Trophoblast cell (in vitro differentiated cells and primary cell): ENCODE measurements at regions not wholly inside any gene's neighbourhood (a gene's known extent, or its start where the extent isn't known, plus 50 kb on each side); places are given as distances from the start of the nearest gene placed in this dataset.

Experiments
- DNase-seq, 2 donors: peaks; one replicate each; pipeline ENCODE4 v3.0.0-alpha.2; 2016
- H2AFZ ChIP-seq: 2 replicates; pipeline ENCODE4 v1.6.1; 2013; ENCODE audit warnings: low read length, moderate library complexity, mild to moderate bottlenecking; ENCODE audit not compliant: insufficient read depth, poor library complexity
- H2AK5ac ChIP-seq: 2 replicates; pipeline ENCODE4 v1.6.1; 2013; ENCODE audit warnings: mild to moderate bottlenecking, low read length
- H2BK120ac ChIP-seq: 2 replicates; pipeline ENCODE4 v1.6.1; 2013; ENCODE audit warnings: low read length, mild to moderate bottlenecking, moderate library complexity; ENCODE audit not compliant: insufficient read depth, poor library complexity
- H2BK12ac ChIP-seq: 2 replicates; pipeline ENCODE4 v1.6.1; 2013; ENCODE audit warnings: mild to moderate bottlenecking, low read length, moderate library complexity
- H2BK5ac ChIP-seq: 2 replicates; pipeline ENCODE4 v1.6.1; 2013; ENCODE audit warnings: low read length, low read depth, moderate library complexity, mild to moderate bottlenecking; ENCODE audit not compliant: poor library complexity
- H3K14ac ChIP-seq: 2 replicates; pipeline ENCODE4 v1.6.1; 2013; ENCODE audit warnings: mild to moderate bottlenecking, low read length
- H3K18ac ChIP-seq: 2 replicates; pipeline ENCODE4 v1.6.1; 2013; ENCODE audit warnings: mild to moderate bottlenecking, low read length
- H3K23ac ChIP-seq: 2 replicates; pipeline ENCODE4 v1.6.1; 2013; ENCODE audit warnings: low read length
- H3K27ac ChIP-seq: 2 replicates; pipeline ENCODE4 v1.5.1; 2013; ENCODE audit warnings: low read depth, mild to moderate bottlenecking, inconsistent platforms, low read length, moderate library complexity
- H3K27me3 ChIP-seq: 2 replicates; pipeline ENCODE4 v1.6.1; 2013; ENCODE audit warnings: inconsistent platforms, mild to moderate bottlenecking, low read length, moderate library complexity; ENCODE audit not compliant: insufficient read depth
- H3K36me3 ChIP-seq, 2 experiments: 1 replicate in 1 of 2; 2 replicates in 1 of 2; pipeline ENCODE4 v1.6.1; 2013; ENCODE audit warnings: low read length in 2 of 2, mild to moderate bottlenecking in 2 of 2, moderate library complexity in 1 of 2; ENCODE audit not compliant: insufficient read depth in 2 of 2, control insufficient read depth in 1 of 2
- H3K4ac ChIP-seq: 2 replicates; pipeline ENCODE4 v1.6.1; 2013; ENCODE audit warnings: low read depth, mild to moderate bottlenecking, low read length, moderate library complexity
- H3K4me1 ChIP-seq, 2 experiments: 1 replicate in 1 of 2; 2 replicates in 1 of 2; pipeline ENCODE4 v1.6.1; 2013; ENCODE audit warnings: low read length in 2 of 2, mild to moderate bottlenecking in 2 of 2, moderate library complexity in 1 of 2; ENCODE audit not compliant: insufficient read depth in 2 of 2, control insufficient read depth in 1 of 2
- H3K4me2 ChIP-seq: 2 replicates; pipeline ENCODE4 v1.6.1; 2013; ENCODE audit warnings: inconsistent platforms, mild to moderate bottlenecking, low read length, moderate library complexity
- H3K4me3 ChIP-seq: 2 replicates; pipeline ENCODE4 v1.5.1; 2013; ENCODE audit warnings: mild to moderate bottlenecking, low read depth, low read length, inconsistent platforms
- H3K79me1 ChIP-seq: one replicate; pipeline ENCODE4 v1.6.1; 2013; ENCODE audit warnings: low read length
- H3K79me2 ChIP-seq: 2 replicates; pipeline ENCODE4 v1.6.1; 2013; ENCODE audit warnings: low read length, mild to moderate bottlenecking; ENCODE audit not compliant: control insufficient read depth, insufficient read depth, poor library complexity
- H3K9ac ChIP-seq: 2 replicates; pipeline ENCODE4 v1.6.1; 2013; ENCODE audit warnings: mild to moderate bottlenecking, low read length
- H3K9me3 ChIP-seq: 2 replicates; pipeline ENCODE4 v1.6.1; 2013; ENCODE audit warnings: low read depth, mild to moderate bottlenecking, control low read depth, inconsistent platforms, low read length; ENCODE audit not compliant: insufficient read depth
- H4K12ac ChIP-seq: 2 replicates; pipeline ENCODE4 v1.6.1; 2013; ENCODE audit warnings: low read depth, mild to moderate bottlenecking, low read length, moderate library complexity
- H4K8ac ChIP-seq: 2 replicates; pipeline ENCODE4 v1.6.1; 2013; ENCODE audit warnings: low read depth, mild to moderate bottlenecking, low read length, moderate library complexity
- H4K91ac ChIP-seq: one replicate; pipeline ENCODE4 v1.6.1; 2013; ENCODE audit warnings: low read depth, mild to moderate bottlenecking, low read length, moderate library complexity
- WGBS: extraction: QIAGEN DNeasy Blood & Tissue Kit; methylation state at CpG from one replicate; pipeline ENCODE4 v1.1.7; 2013; ENCODE audit warnings: missing lambda C conversion rate; ENCODE audit not compliant: insufficient read length, insufficient coverage; ENCODE audit errors: extremely low coverage; 5-methylcytosine and 5-hydroxymethylcytosine counted together

DNA sequence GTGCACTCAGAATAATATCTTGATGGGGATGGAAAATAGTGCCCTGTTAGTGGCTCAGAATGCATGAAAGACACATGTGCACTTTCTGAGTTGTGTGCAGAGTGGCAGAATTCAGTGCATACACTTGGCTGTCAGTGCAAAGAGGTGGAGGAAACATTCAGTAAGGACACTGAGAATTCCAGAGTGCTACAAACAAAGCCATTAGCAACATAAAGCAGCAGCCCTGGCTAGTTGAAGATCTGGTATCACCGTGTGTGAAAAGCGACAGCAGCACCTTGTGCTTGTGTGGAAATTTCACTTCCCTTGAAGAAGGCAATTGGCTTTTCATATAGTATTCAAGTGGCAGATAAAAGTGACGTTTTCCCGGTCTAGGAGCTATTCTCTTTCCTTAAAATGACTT lies 810.4 kb downstream of the TRIML1 start:
- Histone ChIP-seq H2AK5ac (no peak overlapping the region), H3K79me1 (no peaks in the 10 kb centered on the region), H3K9me3 (no peaks in the 10 kb centered on the region), H3K4ac (no peak overlapping the region), H3K36me3 (no peaks in the 10 kb centered on the region), H4K12ac (no peak overlapping the region), H3K79me2 (no peaks in the 10 kb centered on the region), H3K14ac (no peak overlapping the region), H3K4me1 (no peaks in the 10 kb centered on the region), H4K8ac (no peak overlapping the region), H3K27me3 (no peaks in the 10 kb centered on the region), H3K4me2 (no peak overlapping the region), H3K18ac (no peak overlapping the region), H4K91ac (no peak overlapping the region), H2BK12ac (no peak overlapping the region), H2AFZ (no peak overlapping the region), H3K27ac (no peak overlapping the region), H2BK120ac (no peak overlapping the region), H3K4me3 (no peak overlapping the region), H3K23ac (no peak overlapping the region), H3K9ac (no peak overlapping the region), H2BK5ac (no peak overlapping the region)
- DNase-seq, result no peak
- WGBS, result no CpG with 5 or more reads among the region's 4 CpGs

GRCh38 chr4:188955066-188955465 lies 815.8 kb downstream of the TRIML1 start:
- Histone ChIP-seq H3K23ac (no peak overlapping the region), H3K9ac (no peak overlapping the region), H3K4ac (no peak overlapping the region), H3K27me3 (no peaks in the 10 kb centered on the region), H4K12ac (no peak overlapping the region), H3K4me1 (no peaks in the 10 kb centered on the region), H4K91ac (no peak overlapping the region), H2BK12ac (no peak overlapping the region), H2AFZ (no peak overlapping the region), H3K79me2 (no peaks in the 10 kb centered on the region), H3K36me3 (no peaks in the 10 kb centered on the region), H4K8ac (no peak overlapping the region), H3K4me2 (no peak overlapping the region), H3K27ac (no peak overlapping the region), H3K18ac (no peak overlapping the region), H2BK5ac (no peak overlapping the region), H3K4me3 (no peak overlapping the region), H2BK120ac (no peak overlapping the region), H3K79me1 (no peaks in the 10 kb centered on the region), H3K9me3 (no peaks in the 10 kb centered on the region), H3K14ac (no peak overlapping the region), H2AK5ac (no peak overlapping the region)
- no peak for DNase-seq
- no CpG with 5 or more reads among the region's 2 CpGs for WGBS

DNA sequence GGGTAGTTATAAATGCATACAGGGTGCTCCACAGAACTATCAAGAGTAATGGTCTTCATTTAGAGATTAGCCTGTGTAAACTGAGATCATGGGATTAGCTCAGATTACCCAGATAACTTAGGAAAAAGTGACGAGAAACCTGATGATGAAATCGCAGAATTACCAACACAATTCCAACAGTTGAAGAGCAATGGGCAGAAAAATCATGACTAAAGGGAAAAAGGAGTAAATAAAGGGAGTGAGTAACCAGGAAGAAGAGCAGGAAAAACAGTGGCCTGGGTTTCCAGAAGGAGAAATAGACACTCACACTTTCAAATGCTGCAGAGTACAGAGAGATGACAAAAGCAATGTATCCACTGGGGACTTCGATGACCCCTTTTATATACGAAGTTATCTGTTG lies 817.3 kb downstream of the TRIML1 start:
- no CpG with 5 or more reads among the region's 4 CpGs for WGBS
- DNase-seq, result no peak

GRCh38 chr4:188958346-188958745 lies 819.1 kb downstream of the TRIML1 start:
- no peak overlapping the region for H3K14ac ChIP-seq
- no peaks in the 10 kb centered on the region for H3K79me1 ChIP-seq
- no peak overlapping the region for H2BK12ac ChIP-seq
- H3K4me2 ChIP-seq, result no peak overlapping the region
- H2AK5ac ChIP-seq, result no peak overlapping the region
- H3K27me3 ChIP-seq, result no peaks in the 10 kb centered on the region
- H2AFZ ChIP-seq, result no peak overlapping the region
- H3K9ac ChIP-seq, result no peak overlapping the region
- no peaks in the 10 kb centered on the region for H3K4me1 ChIP-seq
- no peak overlapping the region for H4K8ac ChIP-seq
- H4K12ac ChIP-seq, result no peak overlapping the region
- no peak overlapping the region for H2BK120ac ChIP-seq
- no peak overlapping the region for H2BK5ac ChIP-seq
- H3K23ac ChIP-seq, result no peak overlapping the region
- no peaks in the 10 kb centered on the region for H3K36me3 ChIP-seq
- no peak overlapping the region for H3K4ac ChIP-seq
- no peak overlapping the region for H4K91ac ChIP-seq
- H3K18ac ChIP-seq, result no peak overlapping the region
- DNase-seq, result no peak
- H3K4me3 ChIP-seq, result no peak overlapping the region
- no peak overlapping the region for H3K27ac ChIP-seq
- no peaks in the 10 kb centered on the region for H3K9me3 ChIP-seq
- H3K79me2 ChIP-seq, result no peaks in the 10 kb centered on the region

More for the DNA sequence above, 817.3 kb downstream of the TRIML1 start:
- no peak overlapping the region for H3K4ac ChIP-seq
- no peak overlapping the region for H4K8ac ChIP-seq
- no peaks in the 10 kb centered on the region for H3K27me3 ChIP-seq
- H3K4me1 ChIP-seq, result no peaks in the 10 kb centered on the region
- H3K14ac ChIP-seq, result no peak overlapping the region
- H2AFZ ChIP-seq, result no peak overlapping the region
- no peaks in the 10 kb centered on the region for H3K36me3 ChIP-seq
- no peak overlapping the region for H3K27ac ChIP-seq
- no peak overlapping the region for H2AK5ac ChIP-seq
- no peaks in the 10 kb centered on the region for H3K9me3 ChIP-seq
- no peaks in the 10 kb centered on the region for H3K79me1 ChIP-seq
- no peak overlapping the region for H3K9ac ChIP-seq
- H3K23ac ChIP-seq, result no peak overlapping the region
- H2BK12ac ChIP-seq, result no peak overlapping the region
- H3K4me3 ChIP-seq, result no peak overlapping the region
- no peak overlapping the region for H2BK120ac ChIP-seq
- no peak overlapping the region for H2BK5ac ChIP-seq
- H3K4me2 ChIP-seq, result no peak overlapping the region
- H3K79me2 ChIP-seq, result no peaks in the 10 kb centered on the region
- no peak overlapping the region for H4K91ac ChIP-seq
- H4K12ac ChIP-seq, result no peak overlapping the region
- H3K18ac ChIP-seq, result no peak overlapping the region
